GM21381 (cell line): ENCODE measurements at regions not wholly inside any gene's neighbourhood (a gene's known extent, or its start where the extent isn't known, plus 50 kb on each side); places are given as distances from the start of the nearest gene placed in this dataset.

Source experiments
- ATAC-seq: cut with Tn5 transposase; IDR thresholded peaks from one replicate; pipeline ENCODE4 v1.9.1; 2021; ENCODE audit warnings: mild to moderate bottlenecking, moderate library complexity; ENCODE audit not compliant: unreplicated experiment

DNA sequence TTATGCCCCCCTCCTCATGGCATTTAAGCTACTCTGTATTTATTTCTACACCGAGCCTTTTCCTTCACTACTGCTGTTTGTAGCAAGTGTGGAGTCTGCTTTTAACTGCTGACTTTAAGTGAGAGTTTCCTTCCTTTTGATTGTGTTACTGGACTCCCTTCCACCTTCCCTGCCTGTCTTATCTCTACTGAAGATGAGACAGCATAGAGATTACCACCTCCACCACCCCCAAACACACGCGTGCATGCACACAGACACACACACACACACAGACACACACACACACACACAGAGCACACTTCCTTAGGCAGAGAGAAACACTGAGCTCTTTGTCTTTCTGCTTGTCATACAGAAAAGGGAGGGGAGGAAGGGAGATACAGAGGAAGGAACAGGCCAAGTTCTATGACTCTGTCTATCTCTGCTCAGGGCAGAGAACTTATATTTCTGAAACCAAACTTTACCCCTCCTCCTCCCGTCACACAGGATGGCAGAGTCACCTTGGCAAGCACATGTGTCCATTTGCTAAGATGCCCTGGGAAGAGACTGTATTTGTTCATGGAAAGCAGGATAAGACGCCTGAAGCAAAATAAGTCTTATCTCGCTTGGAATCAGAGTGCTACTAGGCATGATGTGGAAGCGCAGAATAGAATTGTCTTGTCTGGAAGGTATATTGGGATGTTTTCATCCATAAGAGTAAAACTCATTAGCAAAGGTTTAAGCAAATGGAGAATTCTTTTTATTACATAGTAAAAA, 81.8 kb upstream of the CAV2 start:
- no peak for ATAC-seq

DNA sequence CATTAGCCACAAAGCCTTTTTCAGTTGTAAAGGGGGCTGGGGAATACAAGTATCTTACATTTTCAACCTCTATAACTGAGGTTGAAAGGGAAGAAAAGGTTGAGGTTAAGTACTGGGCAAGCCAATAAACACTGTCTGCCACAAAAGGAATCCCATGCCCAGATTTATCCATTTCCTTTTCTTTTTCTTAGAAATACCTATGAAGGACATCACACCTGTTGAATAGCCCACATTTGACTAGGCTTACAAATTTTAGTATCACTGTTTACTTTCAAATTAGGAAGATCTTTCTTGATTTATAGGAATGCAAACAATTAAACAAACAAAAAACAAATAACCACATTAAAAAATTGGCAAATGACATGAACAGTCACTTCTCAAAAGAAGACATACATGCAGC, 81.0 kb upstream of the CAV2 start:
- ATAC-seq, result no peak

DNA sequence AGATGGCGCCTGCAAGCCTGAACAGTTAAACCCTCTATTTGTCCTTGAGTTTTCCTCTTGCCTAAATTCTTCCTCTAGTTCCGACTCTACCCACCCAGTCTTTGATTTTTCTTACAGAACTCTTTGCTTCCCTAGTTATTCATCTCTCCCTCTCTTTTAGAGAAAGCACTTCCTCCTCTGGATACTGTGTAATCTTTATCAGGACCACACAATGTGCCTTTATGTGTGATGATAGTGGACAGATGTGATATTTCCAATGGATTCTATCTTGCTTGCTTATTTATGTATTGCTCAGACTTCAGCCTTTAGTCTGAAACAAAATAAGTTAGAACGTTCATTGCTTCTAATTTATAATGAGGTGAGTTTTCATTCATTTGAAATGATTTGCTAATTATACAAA, 79.5 kb upstream of the CAV2 start:
- no peak for ATAC-seq

- ATAC-seq, result no peak
These were observed 78.2 kb upstream of the CAV2 start for GRCh38 chr7:116421298-116421697.

GRCh38 chr7:116422683-116423082, 76.9 kb upstream of the CAV2 start:
- ATAC-seq, result no peak

GRCh38 chr7:116423499-116423898, 76.0 kb upstream of the CAV2 start:
- no peak for ATAC-seq

DNA sequence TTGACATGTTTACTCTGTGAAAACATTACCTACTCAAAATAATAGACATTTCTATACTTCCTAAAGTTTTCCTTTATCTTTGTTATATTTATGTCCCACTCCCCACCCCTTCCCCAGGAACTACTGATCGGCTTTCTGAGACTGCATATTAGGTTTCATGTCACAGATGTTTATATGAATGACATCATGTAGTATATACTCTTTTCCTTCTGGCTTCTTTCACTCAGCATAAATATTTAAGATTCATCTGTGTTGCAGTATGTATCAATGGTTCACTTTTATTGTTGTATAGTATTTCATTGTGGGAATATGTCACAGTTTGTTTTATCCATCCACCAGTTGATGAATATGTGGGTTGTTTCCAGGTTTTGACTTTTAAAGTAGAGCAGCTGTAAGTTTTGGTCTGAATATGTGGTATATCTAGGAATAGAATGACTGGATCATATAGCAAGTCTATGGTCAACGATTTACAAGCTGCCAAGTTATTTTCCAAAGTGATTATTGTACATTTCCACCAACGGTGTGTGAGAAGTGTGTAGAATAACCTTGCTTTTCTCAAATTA, 73.8 kb upstream of the CAV2 start:
- ATAC-seq, result no peak

DNA sequence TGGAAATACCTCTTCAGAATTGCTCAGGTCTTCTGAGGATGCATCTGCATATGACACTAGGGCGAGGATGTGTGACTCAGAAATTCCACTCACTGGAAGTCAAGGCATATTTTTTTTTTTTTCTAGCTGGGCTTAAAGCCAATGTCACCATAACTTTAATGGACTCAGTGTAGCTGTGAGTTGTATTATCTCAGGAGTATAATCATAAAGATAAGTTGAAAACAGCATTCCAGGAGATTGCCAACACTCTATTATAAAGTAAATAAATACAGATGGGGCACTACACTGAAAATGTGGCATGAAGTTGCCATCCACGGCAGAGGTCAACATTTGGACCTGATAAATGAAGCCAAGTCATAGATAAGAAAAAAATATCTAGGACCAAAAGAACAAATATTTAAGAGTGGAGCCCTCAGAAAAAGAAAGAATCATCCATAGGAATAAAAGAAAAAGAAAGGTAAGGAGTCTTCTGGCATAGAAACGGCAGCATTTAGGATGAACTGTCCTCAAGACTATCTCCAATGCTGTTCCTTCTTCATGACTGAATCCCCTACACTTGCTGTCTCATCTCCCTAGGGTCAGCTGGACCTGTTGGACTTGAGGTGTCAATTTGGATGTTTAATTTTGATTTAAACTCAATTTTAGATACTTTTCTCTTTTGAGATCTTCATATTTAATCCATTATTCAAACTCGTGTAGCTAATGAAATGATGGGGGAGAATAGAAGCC, 72.9 kb upstream of the CAV2 start:
- no peak for ATAC-seq

DNA sequence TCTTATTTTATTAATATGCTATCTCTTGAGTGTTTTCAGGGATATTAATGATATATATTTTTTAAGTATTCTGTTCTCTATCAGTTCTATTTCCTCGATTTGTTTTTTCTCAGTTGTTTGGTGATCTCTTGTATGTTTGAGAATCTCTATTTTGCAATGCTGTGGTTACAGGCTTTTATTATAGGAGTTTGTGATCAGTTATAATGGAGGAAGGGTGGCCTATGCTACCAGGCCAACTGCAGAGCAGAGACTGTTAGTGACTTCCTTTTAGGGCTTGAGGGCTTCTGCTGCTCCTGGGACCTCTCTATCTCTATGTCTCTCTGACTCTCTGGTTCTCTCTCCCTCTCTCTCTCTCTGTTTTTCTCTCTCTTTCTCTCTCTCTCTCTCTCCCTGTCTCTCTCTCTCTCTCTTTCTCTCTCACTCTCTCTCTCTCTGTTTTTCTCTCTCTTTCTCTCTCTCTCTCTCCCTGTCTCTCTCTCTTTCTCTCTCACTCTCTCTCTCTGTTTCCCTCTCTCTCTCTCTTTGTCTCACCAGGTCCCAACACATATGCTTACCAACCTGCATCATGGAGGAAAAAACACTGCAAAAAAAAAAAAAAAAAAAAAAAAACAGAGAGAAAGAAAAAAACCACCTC, 69.4 kb upstream of the CAV2 start:
- ATAC-seq, result no peak

DNA sequence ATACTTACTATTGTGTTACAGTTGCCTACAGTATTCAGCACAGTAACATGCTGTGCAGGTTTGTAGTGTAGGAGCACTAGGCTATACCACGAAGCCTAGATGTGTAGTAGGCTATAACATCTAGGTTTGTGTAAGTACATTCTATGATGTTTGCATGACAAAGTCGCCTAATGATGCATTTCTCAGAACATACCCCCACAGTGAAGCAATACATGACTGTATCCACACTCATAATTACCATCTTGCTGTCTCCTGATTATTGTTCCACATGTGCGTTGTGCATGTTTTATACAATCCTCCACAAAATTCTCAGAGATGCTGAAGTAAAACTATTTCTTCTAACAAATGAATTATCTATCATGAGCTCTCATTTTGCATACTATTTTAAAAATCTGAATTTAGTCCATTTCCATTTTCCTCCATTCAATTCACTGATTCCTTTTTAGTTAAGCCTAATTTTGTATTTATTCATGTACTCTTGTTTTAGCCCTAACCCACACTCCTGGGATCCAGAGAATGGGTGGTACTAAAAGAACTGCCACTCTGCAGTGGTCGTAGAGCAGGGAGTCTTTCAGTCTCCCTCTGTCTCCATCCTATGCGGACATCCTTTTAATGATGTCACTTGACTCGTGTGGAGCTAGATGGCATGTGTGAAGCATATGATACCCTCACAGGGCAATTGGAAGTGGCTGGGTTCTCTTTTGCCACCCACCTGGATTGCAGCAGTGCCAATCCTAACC, 67.6 kb upstream of the CAV2 start:
- no peak for ATAC-seq

- ATAC-seq, result no peak
These were observed 67.0 kb upstream of the CAV2 start for GRCh38 chr7:116432527-116432916.

GRCh38 chr7:116433246-116433645, 66.3 kb upstream of the CAV2 start:
- no peak for ATAC-seq

DNA sequence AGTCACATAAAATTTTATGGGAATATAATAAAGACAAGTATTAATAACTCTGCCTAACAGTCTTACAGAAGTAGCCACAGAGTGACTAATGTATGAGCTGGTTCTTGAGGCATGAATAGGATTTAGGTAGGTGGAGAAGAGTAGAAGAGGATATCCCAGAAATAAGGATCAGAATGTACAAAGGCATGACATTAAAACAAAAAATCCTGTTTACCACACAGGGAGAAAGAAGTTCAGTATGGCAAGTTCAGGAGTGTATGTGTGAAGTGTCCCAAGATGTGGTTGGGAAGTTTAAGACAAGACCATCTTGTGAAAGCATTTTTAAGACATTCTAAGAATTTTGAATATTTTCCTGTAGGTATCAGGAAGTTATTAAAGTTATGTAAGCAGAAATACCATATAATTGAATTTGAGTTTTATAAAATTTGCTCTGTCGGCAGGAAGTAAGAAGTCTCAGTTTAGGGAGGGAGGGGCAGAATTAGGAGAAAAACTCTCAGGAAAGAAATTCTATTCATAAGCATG, 64.7 kb upstream of the CAV2 start:
- no peak for ATAC-seq

DNA sequence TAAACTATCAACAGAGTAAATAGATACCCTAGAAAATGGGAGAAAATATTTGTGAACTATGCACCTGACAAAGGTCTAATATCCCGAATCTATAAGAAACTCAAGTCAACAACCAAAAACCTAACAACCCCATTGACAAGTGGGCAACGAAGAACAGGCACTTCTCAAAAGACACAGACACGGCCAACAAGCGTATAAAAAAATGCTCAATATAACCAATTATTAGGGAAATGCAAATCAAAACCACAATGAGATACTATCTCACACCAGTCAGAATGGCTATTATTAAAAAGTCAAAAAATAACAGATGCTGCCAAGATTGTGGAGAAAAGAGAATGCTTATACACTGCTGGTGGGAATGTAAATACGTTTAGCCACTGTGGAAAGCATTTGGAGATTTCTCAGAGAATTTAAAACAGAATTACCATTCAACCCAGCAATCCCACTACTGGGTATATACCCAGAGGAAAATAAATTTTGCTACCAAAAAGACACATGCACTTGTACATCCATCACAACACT, 63.2 kb upstream of the CAV2 start:
- no peak for ATAC-seq

DNA sequence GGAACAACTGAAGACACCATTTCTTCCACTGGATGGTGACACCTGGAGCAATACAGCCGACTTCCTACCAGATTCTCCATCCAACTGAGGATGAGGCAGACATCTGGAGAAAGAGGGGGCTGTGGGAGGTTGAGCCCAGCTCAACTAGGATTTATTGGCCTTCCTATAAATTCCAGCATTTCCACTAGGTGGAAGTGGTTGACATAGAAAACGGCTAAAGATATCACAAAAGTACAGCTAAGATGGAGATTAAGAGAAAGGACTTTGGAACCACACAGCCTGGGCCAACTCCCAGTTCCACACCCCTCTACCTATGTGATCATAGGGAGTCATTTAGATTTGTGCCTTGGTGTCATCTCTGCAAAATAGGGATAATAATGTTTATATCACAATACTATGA, 61.3 kb upstream of the CAV2 start:
- ATAC-seq, result no peak

DNA sequence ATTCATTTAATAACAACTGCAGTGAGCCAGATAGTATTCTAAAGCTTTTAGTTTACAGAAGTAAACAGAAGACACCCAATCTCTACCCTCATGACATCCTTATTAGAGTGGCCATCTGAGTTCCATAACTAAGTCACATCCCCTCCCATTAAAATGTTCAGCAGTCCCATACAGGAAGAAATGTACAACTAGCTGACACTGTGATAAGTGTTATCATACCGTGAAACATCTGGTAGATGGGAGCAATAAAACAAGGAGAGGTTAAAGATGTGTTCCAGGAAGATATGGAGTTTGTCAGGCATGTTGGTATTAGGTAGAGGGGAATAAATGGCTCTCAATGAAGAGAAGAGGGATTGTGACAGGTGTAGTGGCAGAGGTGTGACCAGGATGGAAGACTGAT, 60.5 kb upstream of the CAV2 start:
- ATAC-seq, result no peak

GRCh38 chr7:116439841-116440549, 59.5 kb upstream of the CAV2 start:
- ATAC-seq, result no peak

DNA sequence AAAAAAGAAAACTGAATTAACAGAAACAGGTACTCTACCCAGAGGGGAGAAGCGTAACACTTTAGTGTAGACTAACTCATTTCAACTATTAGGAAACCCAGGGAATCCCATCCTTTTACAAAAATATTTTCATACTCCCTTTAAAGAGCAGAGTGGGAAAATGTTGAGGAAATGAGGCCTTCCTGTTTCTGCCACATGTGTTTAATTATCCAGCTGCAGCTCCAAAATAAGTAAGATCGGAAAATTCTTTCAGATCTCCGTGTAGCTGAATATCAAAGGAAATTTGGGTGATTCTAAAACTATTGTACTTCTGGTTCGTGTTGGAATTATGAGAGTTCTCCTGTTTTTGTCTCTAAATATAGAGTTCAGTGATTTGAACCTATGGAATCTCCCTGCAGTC, 58.0 kb upstream of the CAV2 start:
- no peak for ATAC-seq

- ATAC-seq, result no peak
These were observed 56.4 kb upstream of the CAV2 start for GRCh38 chr7:116443101-116443523.

DNA sequence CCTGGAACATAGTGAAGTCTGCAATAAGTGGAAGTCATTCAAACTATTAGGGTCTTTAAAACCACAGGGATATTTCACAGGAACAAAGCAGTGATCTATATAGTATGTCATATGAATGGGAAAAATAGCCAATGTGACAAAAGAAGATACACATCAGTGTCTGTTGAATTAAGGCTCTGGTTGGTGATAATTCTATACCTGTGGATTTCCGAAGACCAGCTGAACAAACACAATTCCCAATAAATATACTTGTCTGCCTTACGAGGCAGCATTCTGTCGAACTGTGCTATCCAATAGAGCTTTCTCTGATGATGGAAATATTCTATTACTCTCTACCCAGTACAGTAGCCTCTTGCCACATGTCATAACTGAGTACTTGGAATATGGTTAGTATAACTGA, 55.9 kb upstream of the CAV2 start:
- ATAC-seq, result no peak
